ENCODE measurements at regions not wholly inside any gene's neighbourhood (a gene's known extent, or its start where the extent isn't known, plus 50 kb on each side); places are given as distances from the start of the nearest gene placed in this dataset.
"Not testable (repeated sequence)": the region's sequence is repeated elsewhere in the genome, so short reads cannot be mapped to it uniquely, and the experiment has no call there.

- CTCF ChIA-PET, result no interaction called here
- no peak for ATAC-seq
- H3K9me3 Mint-ChIP-seq, result peaks cover under 1% of the 10 kb centered on the region
- POLR2A ChIA-PET, result interaction anchor here (0.6 kb wide), 1 partner anchor 17 kb away, joined by 3 read pairs; no protein-coding TSS in a partner anchor
- no peak for DNase-seq (ENCODE audit: low spot score)
- peaks cover 62% of the 10 kb centered on the region for H3K4me1 Mint-ChIP-seq
- H3K4me3 Mint-ChIP-seq, result peak overlapping the region; percentile 29
- H3K36me3 Mint-ChIP-seq, result no peaks in the 10 kb centered on the region; the same call in 1 of the 2 replicates
- H3K27ac Mint-ChIP-seq, result peak overlapping the region; percentile 30
- H3K27me3 Mint-ChIP-seq (ENCODE audit: low read depth), result no peaks in the 10 kb centered on the region
- TF ChIP-seq GRHL2 (CRISPR knock-in tag; IDR thresholded peaks at IDR 0.05; ENCODE audit: insufficient replicate concordance, severe bottlenecking) (no peak), NR2C2 (CRISPR knock-in tag; IDR thresholded peaks at IDR 0.05) (no peak), MLX (CRISPR knock-in tag; IDR thresholded peaks at IDR 0.05) (no peak), IRF1 (CRISPR knock-in tag; IDR thresholded peaks at IDR 0.05) (no peak), SP1 (CRISPR knock-in tag; conservative IDR thresholded peaks at IDR 0.05) (no peak), ZNF423 (CRISPR knock-in tag; IDR thresholded peaks at IDR 0.05) (no peak)
Measured at GRCh38 chr12:72214163-72214562, 58.0 kb upstream of the TRHDE start.

- H3K27ac Mint-ChIP-seq, result peak overlapping the region; percentile 83
- peak overlapping the region; percentile 2; the same call in 1 of the 2 replicates for H3K4me3 Mint-ChIP-seq
- peak; percentile 82 for ATAC-seq
- CTCF ChIA-PET, result interaction anchor here (0.7 to 1.5 kb wide), 2 partner anchors 11 to 49 kb away, joined by 3 to 4 read pairs; no protein-coding TSS in a partner anchor
- DNase-seq (ENCODE audit: low spot score); H3K36me3 Mint-ChIP-seq; H3K27me3 Mint-ChIP-seq (ENCODE audit: low read depth); POLR2A ChIA-PET; H3K9me3 Mint-ChIP-seq: not testable (repeated sequence)
- peaks cover 65% of the 10 kb centered on the region for H3K4me1 Mint-ChIP-seq
Measured at GRCh38 chr12:72215287-72215686, 56.9 kb upstream of the TRHDE start.

- POLR2A ChIA-PET, result no interaction called here
- no peak for TF ChIP-seq ZBTB43 (CRISPR knock-in tag; IDR thresholded peaks at IDR 0.05)
- TF ChIP-seq NFYB (CRISPR knock-in tag; conservative IDR thresholded peaks at IDR 0.05; ENCODE audit: low read depth), result no peak
- no peak for TF ChIP-seq MLX (CRISPR knock-in tag; IDR thresholded peaks at IDR 0.05)
- no peak for TF ChIP-seq ARID4B (CRISPR knock-in tag; IDR thresholded peaks at IDR 0.05; ENCODE audit: borderline replicate concordance)
- TF ChIP-seq SMAD4 (CRISPR knock-in tag; IDR thresholded peaks at IDR 0.05), result no peak
- TF ChIP-seq ATF2 (CRISPR knock-in tag; IDR thresholded peaks at IDR 0.05; ENCODE audit: borderline replicate concordance, low read depth), result no peak
- TF ChIP-seq ZNF671 (CRISPR knock-in tag; IDR thresholded peaks at IDR 0.05), result no peak
Measured at GRCh38 chr12:72219937-72220336, 52.2 kb upstream of the TRHDE start.

More at GRCh38 chr12:72219937-72220336, 52.2 kb upstream of the TRHDE start:
- Mint-ChIP-seq H3K27ac (no peak overlapping the region), H3K4me1 (peaks cover 36% of the 10 kb centered on the region), H3K36me3 (peaks cover 2% of the 10 kb centered on the region; the same call in 1 of the 2 replicates), H3K27me3 (ENCODE audit: low read depth) (no peaks in the 10 kb centered on the region), H3K9me3 (peaks cover 7% of the 10 kb centered on the region), H3K4me3 (no peak overlapping the region)
- no peak for ATAC-seq
- CTCF ChIA-PET, result no interaction called here
- DNase-seq (ENCODE audit: low spot score), result no peak

Measured in WTC11 (cell line).